HFFc6 (cell line): ENCODE measurements at regions not wholly inside any gene's neighbourhood (a gene's known extent, or its start where the extent isn't known, plus 50 kb on each side); places are given as distances from the start of the nearest gene placed in this dataset.
"Not testable (repeated sequence)": the region's sequence is repeated elsewhere in the genome, so short reads cannot be mapped to it uniquely, and the experiment has no call there.

Source experiments
- DNase-seq: peaks from one replicate; pipeline ENCODE4 v3.0.0-alpha.2; 2018
- H3K27ac Mint-ChIP-seq: 2 replicates; pipeline ENCODE4 v1.8.0; 2020; ENCODE audit warnings: mild to moderate bottlenecking, mixed read lengths
- H3K27me3 Mint-ChIP-seq: 2 replicates; pipeline ENCODE4 v1.8.0; 2021; ENCODE audit warnings: mild to moderate bottlenecking, moderate library complexity, mixed read lengths; ENCODE audit not compliant: insufficient read depth
- H3K36me3 Mint-ChIP-seq: 2 replicates; pipeline ENCODE4 v1.8.0; 2021; ENCODE audit warnings: low read depth, mixed read lengths
- H3K4me1 Mint-ChIP-seq: 2 replicates; pipeline ENCODE4 v1.8.0; 2020; ENCODE audit warnings: low read depth, mixed read lengths
- H3K4me3 Mint-ChIP-seq: 2 replicates; pipeline ENCODE4 v1.8.0; 2020; ENCODE audit warnings: mild to moderate bottlenecking, moderate library complexity, mixed read lengths
- H3K9me3 Mint-ChIP-seq: 2 replicates; pipeline ENCODE4 v1.8.0; 2020; ENCODE audit warnings: mild to moderate bottlenecking, mixed read lengths
- TF ChIP-seq, protein P1 (sequence below): fragments of 200-600 bp; sonication (generic); IDR thresholded peaks from 2 replicates; pipeline ENCODE4 v1.5.0; 2021; ENCODE audit warnings: antibody characterized with exemption, mild to moderate bottlenecking

DNA sequence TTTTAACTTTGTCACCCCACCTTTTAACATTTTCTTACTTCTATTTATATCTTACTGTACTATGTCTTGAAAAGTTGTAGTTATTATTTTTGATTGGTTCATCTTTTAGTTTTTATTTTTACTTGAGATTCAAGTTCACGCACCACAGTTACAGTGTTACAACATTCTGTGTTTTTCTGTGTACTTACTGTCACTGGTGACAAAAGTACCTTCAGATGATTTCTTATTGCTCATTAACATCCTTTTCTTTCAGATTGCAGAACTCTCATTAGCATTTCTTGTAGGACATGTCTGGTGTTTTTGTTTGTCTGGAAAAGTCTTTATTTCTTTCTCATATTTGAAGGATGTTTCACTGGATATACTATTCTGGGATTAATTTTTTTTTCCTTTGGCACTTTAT, 289.9 kb downstream of the BCAT1 start:
- H3K36me3 Mint-ChIP-seq, result no peaks in the 10 kb centered on the region
- H3K4me3 Mint-ChIP-seq, result no peak overlapping the region
- H3K4me1 Mint-ChIP-seq, result no peaks in the 10 kb centered on the region
- H3K27me3 Mint-ChIP-seq, result no peaks in the 10 kb centered on the region
- DNase-seq, result no peak
- TF ChIP-seq, protein P1, sequence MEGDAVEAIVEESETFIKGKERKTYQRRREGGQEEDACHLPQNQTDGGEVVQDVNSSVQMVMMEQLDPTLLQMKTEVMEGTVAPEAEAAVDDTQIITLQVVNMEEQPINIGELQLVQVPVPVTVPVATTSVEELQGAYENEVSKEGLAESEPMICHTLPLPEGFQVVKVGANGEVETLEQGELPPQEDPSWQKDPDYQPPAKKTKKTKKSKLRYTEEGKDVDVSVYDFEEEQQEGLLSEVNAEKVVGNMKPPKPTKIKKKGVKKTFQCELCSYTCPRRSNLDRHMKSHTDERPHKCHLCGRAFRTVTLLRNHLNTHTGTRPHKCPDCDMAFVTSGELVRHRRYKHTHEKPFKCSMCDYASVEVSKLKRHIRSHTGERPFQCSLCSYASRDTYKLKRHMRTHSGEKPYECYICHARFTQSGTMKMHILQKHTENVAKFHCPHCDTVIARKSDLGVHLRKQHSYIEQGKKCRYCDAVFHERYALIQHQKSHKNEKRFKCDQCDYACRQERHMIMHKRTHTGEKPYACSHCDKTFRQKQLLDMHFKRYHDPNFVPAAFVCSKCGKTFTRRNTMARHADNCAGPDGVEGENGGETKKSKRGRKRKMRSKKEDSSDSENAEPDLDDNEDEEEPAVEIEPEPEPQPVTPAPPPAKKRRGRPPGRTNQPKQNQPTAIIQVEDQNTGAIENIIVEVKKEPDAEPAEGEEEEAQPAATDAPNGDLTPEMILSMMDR, result no peak
- H3K27ac Mint-ChIP-seq, result no peak overlapping the region
- H3K9me3 Mint-ChIP-seq, result peaks cover 4% of the 10 kb centered on the region

DNA sequence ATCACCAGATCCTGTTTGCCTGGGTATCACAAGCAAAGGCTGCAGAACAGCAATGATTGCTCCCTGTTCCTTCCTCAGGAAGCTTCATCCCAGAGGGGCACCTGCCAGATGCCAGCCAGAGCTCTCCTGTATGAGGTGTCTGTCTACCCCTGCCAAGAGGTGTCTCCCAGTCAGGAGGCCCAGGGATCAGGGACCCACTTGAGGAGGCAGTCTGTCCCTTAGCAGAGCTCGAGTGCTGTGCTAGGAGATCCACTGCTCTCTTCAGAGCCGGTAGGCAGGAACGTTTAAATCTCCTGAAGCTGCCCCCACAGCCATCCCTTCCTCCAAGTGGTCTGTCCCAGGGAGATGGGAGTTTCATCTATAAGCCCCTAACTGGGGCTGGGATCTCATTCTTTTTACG, 294.6 kb downstream of the BCAT1 start:
- H3K27ac Mint-ChIP-seq, H3K27me3 Mint-ChIP-seq, H3K9me3 Mint-ChIP-seq, H3K36me3 Mint-ChIP-seq, DNase-seq, H3K4me1 Mint-ChIP-seq, H3K4me3 Mint-ChIP-seq: not testable (repeated sequence)

DNA sequence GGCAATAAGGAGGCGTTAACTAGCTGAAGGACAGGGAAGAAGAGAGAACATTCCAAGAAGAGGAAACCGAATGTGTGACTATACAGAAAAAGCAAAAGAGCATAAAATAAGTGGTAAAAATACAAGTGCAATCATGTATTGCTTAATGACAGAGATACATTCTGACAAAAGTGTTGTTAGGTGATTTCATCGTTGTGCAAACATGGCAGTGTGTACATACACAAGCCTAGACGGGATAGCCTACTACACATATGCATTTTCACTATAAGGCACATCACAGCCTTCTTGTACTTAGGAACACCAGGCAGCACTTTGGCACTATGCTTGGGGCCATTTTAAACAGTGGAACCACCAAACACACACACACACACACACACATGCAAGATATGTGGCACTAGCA, 299.3 kb downstream of the BCAT1 start:
- Mint-ChIP-seq H3K4me3 (no peak overlapping the region), H3K27me3 (no peaks in the 10 kb centered on the region; the same call in 1 of the 2 replicates), H3K27ac (no peak overlapping the region), H3K36me3 (no peaks in the 10 kb centered on the region), H3K4me1 (no peaks in the 10 kb centered on the region), H3K9me3 (no peaks in the 10 kb centered on the region; the same call in 1 of the 2 replicates)
- TF ChIP-seq, protein P1, result no peak
- no peak for DNase-seq

DNA sequence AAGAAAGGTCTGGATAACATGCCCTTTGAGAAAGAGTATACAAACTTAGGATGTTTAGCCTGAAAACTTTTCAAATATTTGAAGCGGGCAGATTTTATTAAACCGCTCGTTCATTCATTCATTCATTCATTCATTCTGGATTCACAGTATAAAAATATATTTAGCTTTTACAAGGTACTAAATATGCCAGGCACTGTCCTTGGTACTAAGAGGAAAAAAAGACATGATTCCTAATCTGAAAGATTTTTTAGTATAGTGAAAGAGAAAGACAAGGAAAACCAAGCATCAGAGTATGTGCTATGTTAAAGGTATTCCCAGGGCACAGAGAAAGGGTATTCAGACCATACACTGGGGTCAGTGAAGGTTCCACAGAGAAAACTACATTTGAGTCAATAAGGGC, 299.7 kb downstream of the BCAT1 start:
- no peaks in the 10 kb centered on the region for H3K36me3 Mint-ChIP-seq
- DNase-seq, result no peak

DNA sequence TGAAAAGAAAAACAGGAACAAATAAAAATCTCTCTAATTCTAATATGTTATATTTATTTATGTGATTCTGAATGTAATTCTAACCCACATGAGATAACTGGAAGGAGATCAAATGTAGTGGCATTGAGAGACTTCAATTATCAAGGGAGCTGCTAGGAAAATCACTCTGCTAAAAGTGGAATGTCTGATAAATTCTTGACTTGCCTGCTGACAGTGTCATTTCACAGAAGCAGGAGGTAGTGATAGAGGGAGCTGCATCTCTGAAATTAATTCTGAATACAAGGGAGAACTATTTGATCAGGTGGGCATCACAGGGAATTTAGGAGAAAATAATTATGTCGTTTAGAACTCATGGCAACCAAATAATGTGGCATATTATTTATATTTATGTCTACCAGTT, 303.6 kb downstream of the BCAT1 start:
- TF ChIP-seq, protein P1, result no peak
- H3K4me3 Mint-ChIP-seq, result no peak overlapping the region
- no peaks in the 10 kb centered on the region for H3K4me1 Mint-ChIP-seq
- no peak for DNase-seq
- H3K36me3 Mint-ChIP-seq, result no peaks in the 10 kb centered on the region
- H3K27ac Mint-ChIP-seq, result no peak overlapping the region
- H3K27me3 Mint-ChIP-seq, result no peaks in the 10 kb centered on the region; the same call in 1 of the 2 replicates
- no peaks in the 10 kb centered on the region for H3K9me3 Mint-ChIP-seq

More for the DNA sequence above, 299.7 kb downstream of the BCAT1 start:
- TF ChIP-seq, protein P1, result no peak
- Mint-ChIP-seq H3K27me3 (no peaks in the 10 kb centered on the region; the same call in 1 of the 2 replicates), H3K9me3 (no peaks in the 10 kb centered on the region; the same call in 1 of the 2 replicates), H3K27ac (no peak overlapping the region), H3K4me1 (no peaks in the 10 kb centered on the region), H3K4me3 (no peak overlapping the region)

DNA sequence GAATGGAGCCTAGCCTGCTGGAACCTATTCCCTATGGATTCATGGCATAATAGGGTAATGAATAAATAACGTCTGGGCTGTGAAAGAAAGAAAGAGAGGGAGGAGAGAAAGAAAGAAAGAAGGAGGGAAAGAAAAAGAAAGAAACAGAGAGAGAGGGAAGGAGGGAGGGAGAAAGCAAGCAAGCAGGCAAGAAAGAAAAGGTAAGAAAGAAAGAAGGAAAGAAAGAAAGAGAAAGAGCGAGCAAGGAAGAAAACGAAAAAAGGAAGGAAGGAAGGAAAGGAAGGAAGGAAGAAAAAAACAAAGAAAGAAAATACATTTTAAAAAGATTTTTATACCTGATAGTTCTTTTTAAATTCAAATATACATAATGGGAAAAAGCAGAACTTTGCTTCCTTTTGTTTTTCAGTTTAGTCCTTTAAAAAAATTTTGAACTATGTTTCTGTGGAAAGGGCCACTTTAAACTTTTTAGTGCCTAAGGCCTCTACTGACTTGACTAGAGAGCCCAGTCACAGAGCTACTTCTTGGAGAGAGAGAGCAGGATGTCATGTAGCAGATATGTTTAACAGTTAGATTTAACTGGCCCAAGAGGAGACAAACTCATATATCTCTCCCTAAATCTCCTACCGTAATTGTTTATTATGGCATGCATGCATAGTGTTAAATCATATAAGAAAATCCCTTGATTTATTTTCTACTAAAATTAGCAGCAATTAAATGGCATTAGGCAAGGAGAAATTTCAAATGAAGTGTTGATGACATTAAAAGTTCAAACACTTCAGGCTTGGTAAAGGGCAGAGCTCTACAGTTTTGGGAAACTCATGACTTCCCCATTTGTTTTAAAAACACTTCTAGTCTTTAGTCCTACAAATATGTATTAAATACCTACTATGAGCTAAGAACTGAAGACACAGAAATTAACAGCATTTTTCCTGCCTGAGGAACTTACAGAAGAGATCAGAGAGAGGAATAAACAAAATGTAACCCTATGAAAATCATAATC, 305.5 kb downstream of the BCAT1 start:
- no peak for DNase-seq
- no peaks in the 10 kb centered on the region for H3K9me3 Mint-ChIP-seq
- H3K27me3 Mint-ChIP-seq, result no peaks in the 10 kb centered on the region; the same call in 1 of the 2 replicates
- no peaks in the 10 kb centered on the region for H3K36me3 Mint-ChIP-seq
- H3K4me1 Mint-ChIP-seq, result no peaks in the 10 kb centered on the region
- TF ChIP-seq, protein P1, result no peak
- H3K4me3 Mint-ChIP-seq, result no peak overlapping the region
- no peak overlapping the region for H3K27ac Mint-ChIP-seq
